ENCODE measurements at regions not wholly inside any gene's neighbourhood (a gene's known extent, or its start where the extent isn't known, plus 50 kb on each side); places are given as distances from the start of the nearest gene placed in this dataset.

DNA sequence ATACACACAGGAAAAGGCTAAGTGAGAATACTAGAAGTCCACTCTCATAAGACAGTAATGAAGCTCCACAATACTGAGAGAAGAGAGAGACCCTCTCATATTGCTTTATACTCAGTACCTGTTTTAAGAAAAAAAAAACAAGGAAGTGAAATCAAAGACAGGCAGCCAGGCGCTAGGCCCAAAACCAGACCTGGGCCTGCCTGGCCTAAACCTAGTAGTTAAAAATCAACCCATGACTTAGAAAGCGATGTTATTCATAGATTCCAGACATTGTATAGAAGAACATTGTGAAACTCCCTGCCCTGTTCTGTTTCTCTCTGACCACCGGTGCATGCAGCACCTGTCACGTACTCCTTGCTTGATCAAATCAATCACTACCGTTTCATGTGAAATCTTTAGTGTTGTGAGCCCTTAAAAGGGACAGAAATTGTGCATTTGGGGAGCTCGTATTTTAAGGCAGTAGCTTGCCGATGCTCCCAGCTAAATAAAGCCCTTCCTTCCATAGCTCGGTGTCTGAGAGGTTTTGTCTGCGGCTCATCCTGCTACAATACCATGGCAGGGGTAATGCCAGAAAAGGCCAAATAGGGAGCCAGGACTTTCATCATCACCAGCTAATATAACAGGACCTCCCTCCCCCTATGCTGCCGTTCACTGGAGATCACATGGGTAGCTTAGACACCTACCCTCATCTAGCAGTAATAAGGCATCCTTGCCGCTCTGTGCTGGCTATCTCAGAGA lies 1294.1 kb downstream of the NSUN3 start:
- no peak for DNase-seq (ENCODE audit: low read depth)

DNA sequence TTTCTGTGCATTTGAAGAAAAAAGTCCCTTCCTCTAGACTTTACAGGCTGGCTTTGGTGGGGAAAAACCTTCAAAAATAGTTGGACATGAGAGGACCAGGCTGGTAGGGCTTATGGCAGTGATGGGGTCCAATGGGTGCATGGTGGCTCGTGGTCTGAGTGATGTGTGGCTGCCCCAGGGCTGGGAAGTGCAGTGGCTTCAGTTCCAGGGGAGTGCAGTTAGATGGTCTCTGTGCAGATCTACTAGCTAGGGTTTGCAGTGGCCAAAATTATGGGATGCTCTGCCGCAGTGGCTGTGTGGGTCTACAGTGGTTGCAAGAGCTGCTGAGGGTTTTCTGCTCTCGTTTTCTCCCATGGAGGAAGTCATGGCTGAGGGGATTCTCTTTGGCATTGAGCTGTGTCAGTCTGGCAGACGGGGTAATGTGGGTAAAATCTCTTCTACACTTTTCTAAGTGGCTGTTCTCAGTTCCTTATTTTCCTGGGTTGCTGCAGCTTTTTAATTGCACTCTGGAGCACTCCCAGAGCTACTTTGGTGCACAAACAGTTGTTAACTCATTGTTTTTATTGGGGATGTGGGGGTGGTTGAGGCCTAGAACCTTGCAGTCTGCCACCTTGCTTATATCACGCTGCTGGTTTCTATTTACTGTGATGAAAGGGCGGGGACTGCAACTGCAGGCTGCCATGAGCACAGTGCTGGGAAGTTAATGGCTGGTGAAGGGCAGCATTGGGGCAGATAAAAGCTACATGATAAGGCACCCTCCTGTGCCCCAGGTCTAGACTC lies 1324.6 kb downstream of the NSUN3 start:
- DNase-seq (ENCODE audit: low read depth), result no peak

DNA sequence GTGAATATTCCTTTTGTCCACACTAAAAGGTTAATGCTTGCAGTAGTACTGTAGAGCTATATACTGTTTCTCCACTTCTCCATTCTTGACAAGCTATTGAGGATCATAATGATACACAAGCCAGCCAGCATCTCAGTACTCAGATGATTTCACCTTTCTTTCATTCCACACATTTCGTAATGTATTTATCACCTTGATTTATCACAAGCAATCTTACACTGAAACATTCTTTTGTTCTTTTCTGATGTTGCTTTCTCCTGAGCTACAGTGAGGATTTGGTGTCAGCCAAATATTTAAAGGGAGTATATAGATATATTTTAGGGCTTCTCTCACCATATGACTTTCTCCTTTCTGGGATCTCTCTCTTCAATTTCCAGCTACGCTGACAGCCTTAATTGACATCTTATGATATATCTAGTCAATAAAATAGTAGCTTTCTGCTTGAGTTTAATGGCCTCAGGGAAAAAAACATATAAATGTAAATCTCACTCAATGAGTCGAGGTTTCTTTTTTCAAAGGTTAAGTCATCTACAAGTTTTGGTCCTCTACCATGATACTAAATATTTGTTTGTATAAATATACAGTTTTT lies 1327.0 kb downstream of the NSUN3 start:
- DNase-seq (ENCODE audit: low read depth), result no peak

DNA sequence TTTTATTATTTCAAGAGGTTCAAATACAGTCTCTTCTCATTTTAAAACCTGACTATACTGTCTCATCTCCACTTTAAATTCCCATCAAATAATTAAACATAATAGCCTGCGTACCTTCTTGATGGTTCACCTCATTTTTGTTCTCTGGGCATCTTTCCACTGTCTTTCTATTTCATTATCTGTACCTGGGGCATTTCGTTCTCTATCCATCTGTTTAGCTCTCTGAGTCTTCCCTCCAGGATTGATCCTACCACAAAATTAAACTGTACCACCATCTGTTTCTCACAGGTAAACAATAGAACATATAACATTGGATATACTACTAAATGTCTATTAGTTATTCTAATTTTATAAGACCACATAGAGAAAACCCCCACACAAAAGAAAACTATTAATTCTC lies 1331.4 kb downstream of the NSUN3 start:
- DNase-seq (ENCODE audit: low read depth), result no peak

DNA sequence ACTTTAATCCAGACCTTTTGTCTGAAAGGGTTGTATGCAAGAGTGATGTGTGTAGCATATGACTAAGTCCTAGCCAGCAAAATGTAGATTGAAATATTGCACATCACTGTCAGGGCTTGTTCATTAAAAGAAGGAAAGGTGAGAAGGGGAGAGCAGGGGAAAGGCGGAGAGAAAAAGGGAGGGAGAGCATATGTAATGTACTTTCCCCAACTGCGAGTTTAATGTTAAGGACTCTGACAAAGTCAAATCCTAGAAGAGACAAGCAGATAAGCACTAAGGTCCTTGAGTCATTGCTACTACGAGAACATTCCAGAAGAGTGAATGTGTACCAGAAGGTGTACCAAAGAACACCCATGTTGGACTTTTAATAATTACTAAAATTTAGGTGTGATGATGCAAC lies 1336.7 kb downstream of the NSUN3 start:
- DNase-seq (ENCODE audit: low read depth), result no peak

DNA sequence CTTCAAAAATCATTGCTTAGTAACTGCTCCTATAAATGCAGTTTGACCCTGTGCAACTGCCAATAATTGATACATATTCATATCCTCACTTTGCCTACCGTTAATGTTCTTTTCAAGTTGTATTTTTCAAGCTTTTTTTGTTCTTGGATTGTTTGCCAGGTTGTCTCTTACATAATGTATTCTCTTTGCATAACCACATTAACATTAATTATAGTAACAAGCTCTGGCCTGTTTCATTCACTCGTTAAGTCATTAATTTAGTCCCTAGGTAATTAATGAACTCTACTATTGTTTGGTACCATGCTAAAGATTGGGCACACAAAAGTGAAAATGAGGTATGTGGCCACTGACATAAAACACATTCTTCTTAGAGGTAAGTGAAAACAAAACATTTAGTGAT lies 1338.8 kb downstream of the NSUN3 start:
- DNase-seq (ENCODE audit: low read depth), result no peak

DNA sequence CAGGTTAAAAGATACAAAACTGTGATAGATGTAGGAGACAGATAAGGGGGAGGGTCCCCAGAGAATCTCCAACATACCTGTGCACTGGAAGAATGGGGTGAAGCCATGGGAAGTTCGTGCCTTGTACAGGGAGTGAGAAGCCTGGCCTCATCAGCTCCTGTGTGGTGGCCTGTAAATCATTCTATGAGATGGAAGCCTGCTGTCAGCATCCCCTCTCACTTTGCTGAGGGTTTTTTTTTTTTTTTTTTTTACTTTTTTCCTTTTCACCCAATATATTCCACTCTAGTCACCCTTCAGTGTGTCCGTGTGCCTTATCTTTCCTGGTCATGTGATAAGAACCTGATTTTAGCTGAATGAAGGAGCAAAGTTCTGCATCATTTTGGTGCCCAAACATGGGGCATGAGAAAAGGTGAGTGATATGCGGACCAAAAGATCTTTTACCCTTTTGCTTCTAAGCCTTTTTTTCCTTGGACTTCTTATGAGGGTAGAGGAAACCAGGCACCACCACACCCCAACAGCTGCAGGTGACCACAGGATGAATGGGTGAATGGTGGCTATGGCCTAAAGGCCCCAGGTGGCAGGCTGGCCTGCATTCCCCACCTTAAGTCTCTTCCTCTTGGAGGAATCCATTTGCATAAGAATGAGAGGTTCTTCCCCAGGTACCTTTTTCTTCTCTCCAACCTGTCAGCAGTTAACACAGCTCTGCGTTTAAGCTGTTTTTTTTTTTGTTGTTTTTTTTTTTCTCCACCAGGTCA lies 1345.0 kb downstream of the NSUN3 start:
- no peak for DNase-seq (ENCODE audit: low read depth)

DNA sequence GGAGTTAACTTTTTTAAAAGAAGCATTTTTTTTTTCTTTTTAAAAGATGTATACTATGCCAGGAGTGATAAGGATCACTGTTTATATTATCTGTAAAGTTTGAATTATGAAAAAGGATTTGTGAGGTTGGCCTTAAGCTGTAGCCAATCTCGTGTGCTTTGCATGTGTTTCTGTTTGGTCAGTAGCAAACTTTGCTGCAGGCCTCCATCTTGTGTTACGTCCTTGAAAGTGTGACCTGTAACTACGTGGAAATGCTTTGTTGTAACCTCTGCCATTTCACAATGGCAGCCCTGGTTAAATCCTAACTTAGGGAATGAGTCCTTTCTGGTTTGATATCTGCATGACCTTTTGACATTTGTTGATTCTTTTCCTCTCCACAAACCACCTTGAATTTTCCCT lies 1345.6 kb downstream of the NSUN3 start:
- DNase-seq (ENCODE audit: low read depth), result no peak

DNA sequence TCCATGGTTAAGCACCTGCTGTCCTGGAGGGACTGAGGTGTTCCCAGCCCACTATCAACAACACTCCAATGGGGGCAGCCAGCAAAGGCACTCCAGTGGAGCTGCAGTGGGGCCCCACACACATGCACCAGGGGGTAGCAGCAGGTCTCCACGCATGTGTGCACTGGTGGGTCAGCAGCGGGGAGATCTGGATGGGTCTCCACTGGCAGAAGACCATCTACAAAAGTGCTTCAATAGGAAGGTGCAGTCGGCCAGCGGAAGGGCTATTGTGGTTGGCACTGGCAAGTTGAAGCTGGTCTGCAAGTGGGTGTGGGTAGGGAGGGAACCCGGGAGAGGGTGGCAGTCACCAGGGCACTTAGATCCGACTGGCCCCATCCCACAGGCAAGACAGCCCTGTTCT lies 1355.4 kb downstream of the NSUN3 start:
- DNase-seq (ENCODE audit: low read depth), result no peak

DNA sequence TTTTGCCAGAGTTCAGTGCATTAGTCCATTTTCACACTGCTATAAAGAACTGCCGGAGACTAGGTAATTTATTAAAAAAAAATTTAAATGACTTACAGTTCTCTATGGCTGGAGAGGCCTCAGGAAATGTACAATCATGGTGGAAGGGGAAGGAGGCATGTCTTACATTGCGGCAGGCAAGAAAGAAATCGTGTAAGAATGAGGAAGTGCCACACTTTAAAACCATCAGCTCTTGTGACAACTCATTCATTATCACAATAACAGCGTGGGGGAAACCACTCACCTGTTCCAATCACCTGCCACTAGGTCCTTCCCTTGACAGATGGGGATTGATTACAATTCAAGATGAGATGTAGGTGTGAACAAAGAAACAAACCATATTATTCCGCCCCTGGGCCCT lies 1361.4 kb downstream of the NSUN3 start:
- DNase-seq (ENCODE audit: low read depth), result no peak

DNA sequence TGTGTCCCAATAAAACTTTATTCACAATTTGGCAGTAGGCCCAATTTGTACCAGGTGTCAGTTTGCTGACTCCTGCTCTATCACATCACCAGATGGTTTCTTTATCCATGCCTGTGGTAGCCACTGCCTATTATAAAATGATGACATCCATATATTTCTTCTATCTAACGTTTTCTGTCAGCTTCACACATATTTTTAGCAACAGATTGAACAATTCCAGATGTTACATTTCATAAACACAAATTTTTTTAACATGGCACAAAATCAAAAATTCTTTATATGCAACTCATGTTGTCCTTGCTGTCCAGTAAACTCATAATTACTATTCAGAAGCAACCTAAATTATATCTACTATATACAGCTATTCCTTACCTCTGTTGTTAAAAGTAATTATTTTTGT lies 1371.6 kb downstream of the NSUN3 start:
- no peak for DNase-seq (ENCODE audit: low read depth)

DNA sequence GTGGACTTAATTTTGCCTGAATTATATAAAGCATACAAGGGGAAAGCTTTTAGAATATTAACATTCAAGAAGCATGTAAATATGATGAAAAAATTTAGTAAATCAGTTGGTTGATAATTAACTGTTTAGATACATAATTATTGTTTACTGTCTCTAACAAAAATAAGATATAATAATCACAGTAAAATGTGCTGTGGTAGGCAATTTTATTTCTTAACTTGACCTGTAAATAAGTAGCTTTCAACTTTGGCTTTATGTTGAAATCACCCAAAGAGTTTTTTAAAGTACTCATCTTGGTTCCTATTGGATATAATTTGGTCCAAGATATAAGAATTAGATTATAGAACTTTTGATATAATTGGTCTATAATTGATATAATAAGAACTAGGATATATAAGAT lies 1374.5 kb downstream of the NSUN3 start:
- no peak for DNase-seq (ENCODE audit: low read depth)

DNA sequence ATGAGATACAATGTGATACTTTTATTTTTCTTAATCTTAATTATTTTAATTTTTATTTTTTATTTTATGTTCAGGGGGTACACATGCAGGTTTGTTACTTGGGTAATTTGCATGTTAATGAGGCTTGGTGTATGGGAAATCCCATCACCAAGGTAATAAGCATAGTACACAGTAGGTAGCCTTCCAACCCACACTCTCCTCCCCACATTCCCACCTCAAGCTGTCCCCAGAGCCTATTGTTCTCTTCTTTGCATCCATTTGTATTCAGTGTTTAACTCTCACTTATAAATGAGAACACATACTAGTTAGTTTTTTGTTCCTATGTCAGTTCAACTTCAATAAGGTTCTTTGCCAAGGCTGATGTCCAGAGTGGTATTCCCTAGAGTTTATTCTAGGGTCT lies 1375.4 kb downstream of the NSUN3 start:
- no peak for DNase-seq (ENCODE audit: low read depth)

DNA sequence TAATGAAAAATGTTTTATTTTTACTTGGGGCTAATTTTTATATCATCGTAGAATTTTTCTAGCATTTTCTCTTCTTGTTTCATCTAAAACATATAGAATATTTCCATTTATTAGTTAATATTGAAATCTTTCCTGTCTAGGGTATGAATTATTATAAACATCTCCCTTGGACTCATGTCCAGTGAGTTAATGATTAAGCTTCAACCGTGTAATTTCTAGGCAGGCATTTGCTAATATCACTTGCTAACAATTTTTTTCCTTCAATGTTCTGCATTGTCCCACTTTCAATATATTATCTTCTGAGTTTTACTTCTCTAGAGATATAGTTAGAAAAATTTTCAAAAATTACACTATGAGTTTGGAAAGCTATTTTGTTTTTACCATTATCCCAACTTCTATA lies 1371.6 kb upstream of the EPHA6 start:
- no peak for DNase-seq (ENCODE audit: low read depth)

DNA sequence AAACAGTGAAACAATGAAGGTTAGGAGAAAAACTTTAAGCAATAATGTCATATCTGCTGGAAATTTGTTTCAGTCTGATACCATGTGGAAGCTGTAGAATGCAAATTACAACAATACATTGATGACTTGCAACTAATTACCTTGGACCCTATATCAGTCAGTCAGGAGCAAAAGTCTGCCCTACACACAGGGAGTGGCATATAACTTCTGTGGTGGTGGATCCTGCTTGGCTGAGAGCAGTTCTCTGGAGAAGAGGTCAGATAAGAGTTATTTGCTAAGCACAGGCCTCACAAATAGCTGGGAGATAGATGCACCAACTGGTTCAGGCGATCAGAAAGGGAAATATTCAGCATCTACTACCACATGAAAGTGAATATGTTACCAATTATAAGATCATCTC lies 1364.6 kb upstream of the EPHA6 start:
- no peak for DNase-seq (ENCODE audit: low read depth)

DNA sequence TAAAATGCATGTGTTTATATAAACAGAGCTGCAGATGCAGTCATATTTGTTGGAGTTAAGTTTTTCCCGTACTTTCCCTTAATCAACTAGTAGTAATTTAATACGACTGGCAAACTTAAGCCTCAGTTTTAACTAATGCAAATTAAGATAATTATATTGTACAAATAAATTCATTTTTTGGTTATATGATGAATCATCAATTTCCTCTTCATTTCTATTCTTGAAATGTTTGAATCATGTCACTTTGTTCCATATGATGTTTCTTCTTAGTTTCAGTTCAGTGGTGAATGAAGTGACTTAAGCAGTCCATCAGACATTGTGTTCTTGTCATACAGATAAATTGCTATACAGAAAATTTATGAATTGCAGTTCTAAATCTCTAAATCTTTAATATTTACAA lies 1361.2 kb upstream of the EPHA6 start:
- no peak for DNase-seq (ENCODE audit: low read depth)

DNA sequence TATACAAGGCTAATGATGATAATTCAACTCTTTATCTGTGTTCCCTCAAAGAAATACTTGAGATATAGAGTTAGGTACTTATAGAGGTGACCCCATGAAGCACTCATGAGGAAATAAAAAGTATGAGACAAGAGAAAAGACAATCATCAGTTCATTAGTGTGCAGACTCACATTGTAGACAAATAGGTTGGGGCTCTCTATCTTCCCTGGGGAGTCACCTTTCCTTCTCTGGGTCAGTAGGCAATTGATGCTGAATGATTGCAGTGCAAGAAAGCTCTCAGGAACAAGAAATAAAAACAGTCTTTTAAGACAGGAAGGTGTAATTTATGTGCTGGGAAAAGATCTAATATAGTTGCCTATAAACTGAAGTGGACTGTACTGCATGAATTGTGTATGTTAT lies 1357.6 kb upstream of the EPHA6 start:
- no peak for DNase-seq (ENCODE audit: low read depth)

DNA sequence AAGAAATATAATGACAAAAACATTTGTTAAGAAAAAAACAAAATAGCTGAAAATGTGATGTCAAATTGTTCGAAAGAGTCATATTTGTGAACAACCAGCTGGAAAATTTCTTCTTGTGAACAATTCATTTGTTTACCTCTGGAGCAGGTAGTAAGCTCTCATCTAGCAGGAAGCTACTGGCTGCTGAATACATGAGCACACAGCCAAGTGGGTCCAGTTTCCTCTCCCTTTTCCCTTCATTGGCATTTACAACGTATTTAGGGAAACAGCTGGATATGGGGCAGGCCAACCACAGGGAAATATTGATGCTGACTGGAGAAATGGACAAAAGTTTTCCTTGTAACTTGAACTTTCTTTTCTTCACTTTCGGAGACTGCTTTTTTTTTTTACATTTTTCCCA lies 1354.7 kb upstream of the EPHA6 start:
- no peak for DNase-seq (ENCODE audit: low read depth)

DNA sequence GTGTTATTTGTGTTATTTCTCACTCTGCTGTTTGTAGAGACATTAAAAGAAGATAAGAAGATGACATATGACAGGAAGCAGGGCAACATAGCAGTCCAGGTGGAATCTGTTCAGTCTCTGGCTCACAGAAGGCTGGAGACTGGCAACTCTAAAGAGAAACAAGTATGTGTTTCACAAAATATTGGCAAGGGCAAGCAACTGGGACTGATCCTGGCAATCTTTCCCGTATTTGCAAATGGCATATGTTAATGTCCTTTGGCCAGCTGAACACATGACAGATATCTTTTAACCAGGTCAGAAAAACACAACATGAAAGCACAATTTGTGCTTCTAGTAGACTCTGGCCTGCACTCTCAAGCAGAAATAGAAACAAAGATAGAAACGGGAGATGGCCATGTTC lies 1354.1 kb upstream of the EPHA6 start:
- no peak for DNase-seq (ENCODE audit: low read depth)

DNA sequence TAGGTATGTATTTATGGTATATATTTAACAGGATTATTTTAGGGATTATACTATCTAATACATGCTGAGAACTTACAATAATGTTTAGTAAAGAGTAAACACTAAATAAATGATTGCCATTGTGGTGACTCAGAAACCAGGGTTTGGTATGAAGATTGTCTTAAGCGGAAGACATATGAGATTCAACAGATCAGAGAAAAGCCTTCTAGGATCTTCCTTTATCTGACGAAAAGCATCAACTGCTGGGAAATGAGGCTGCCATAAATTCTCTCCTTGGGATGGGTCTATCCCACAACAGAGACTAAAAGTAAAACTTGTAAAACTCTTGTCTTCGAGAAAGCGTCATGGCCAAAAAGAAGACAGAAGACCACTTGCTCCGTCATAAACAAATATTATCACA lies 1352.2 kb upstream of the EPHA6 start:
- DNase-seq (ENCODE audit: low read depth), result no peak

DNA sequence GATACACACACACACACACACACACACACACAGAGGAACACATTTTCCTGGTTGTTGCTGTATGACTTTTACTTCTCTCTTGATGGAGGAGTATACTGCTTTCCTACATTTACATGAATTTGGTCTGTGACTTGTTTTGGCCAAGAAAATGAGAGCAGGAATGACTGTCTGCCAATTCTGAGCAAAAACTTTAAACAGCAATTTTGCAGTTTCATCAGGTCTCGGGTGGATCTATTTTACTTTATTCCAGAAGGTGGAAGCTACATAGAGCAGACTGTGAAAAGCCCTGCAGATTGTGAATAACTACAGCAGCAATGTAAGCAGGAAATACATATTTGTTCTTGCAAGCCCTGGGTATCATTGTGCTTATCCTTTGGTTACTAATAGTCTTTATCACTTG lies 1350.0 kb upstream of the EPHA6 start:
- DNase-seq (ENCODE audit: low read depth), result no peak

DNA sequence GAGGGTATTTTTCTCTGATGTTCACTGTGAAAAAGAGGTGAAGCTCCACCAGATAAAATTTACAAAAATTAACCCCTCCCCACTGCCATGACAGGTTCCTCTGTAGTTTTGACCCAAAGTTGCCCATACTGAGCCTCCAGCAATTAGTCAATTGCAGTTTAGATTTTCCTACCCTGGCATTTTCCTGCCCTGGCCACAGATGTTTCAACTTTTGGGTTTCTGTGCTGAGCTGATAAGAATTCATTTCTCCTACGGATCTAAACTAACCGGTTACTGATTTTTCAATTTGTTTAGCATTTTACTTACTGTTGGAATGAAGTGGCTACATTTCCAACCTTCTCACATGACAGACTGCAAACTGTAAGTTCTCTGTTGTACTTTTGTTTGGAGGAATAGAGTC lies 1346.1 kb upstream of the EPHA6 start:
- DNase-seq (ENCODE audit: low read depth), result no peak

DNA sequence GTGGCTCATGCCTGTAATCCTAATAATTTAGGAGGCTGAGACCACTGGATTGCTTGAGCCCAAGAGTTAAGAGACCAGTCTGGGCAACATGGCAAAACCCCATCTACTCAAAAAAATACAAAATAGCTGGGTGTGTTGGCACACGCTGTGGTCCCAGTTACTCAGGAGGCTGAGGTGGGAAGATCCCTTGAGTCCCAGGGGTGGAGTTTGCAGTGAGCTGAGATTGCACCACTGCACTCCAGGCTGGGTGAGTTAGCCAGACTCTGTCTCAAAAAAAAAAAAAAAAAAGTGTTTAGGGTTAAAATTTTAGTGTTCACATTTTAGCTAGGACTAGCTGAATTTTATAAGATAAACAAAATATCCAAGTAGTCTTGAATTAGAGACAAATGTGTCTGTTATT lies 1340.1 kb upstream of the EPHA6 start:
- no peak for DNase-seq (ENCODE audit: low read depth)

Measured in stimulated activated CD8-positive, alpha-beta memory T cell treated with anti-CD3 and anti-CD28 coated beads, Interleukin-7, amount 100 ng/mL, for 24 hours (primary cell).